Right cardiac atrium (tissue), 5 donors: ENCODE measurements at regions not wholly inside any gene's neighbourhood (a gene's known extent, or its start where the extent isn't known, plus 50 kb on each side); places are given as distances from the start of the nearest gene placed in this dataset.

ENCODE experiments used
- ATAC-seq, 2 donors: fragments of 200-7000 bp; cut with Tn5 transposase; one replicate each; pipeline versions ENCODE4 v1.8.0 to v1.9.1; 2020; ENCODE audit warnings: moderate library complexity in 2 of 2, mild to moderate bottlenecking in 1 of 2
- DNase-seq, 3 donors: peaks; one replicate each; pipeline ENCODE4 v3.0.0-alpha.2; 2020
- H3K27ac ChIP-seq: one replicate; pipeline ENCODE4 v1.5.1; 2013; ENCODE audit warnings: mild to moderate bottlenecking, low read length, control low read depth, moderate library complexity
- H3K27me3 ChIP-seq: one replicate; pipeline ENCODE4 v1.6.1; 2013; ENCODE audit not compliant: control insufficient read depth, insufficient read depth
- H3K4me1 ChIP-seq: one replicate; pipeline ENCODE4 v1.6.1; 2013; ENCODE audit warnings: low read length; ENCODE audit not compliant: control insufficient read depth, insufficient read depth
- H3K4me3 ChIP-seq: one replicate; pipeline ENCODE4 v1.5.1; 2013; ENCODE audit warnings: low read length, control low read depth
- H3K9me3 ChIP-seq: one replicate; pipeline ENCODE4 v1.6.1; 2013; ENCODE audit warnings: low read length; ENCODE audit not compliant: control insufficient read depth
- WGBS: extraction: QIAGEN DNeasy Blood & Tissue Kit; methylation state at CpG from one replicate; pipeline ENCODE4 v1.1.7; 2013; 5-methylcytosine and 5-hydroxymethylcytosine counted together
- intact Hi-C, 4 donors: fragments of 100-400 bp; cut with DNase I; formaldehyde crosslinking; loops; one replicate each; pipeline versions ENCODE4 v1.11.0 to v1.14.0; 2022 to 2023
- donor health status: healthy with polysubstance abuse.
- donor health status: DM: no; HTN: yes; CAD: no.
- donor health status: DM: no; HTN: no; CAD: no.
- donor health status: DM: no; HTN: yes; CAD: no; lungs with severe emphysema.
- donor health status: DM: yes; HTN: yes; CAD: no.

GRCh38 chr1:217921126-217921904, 290.2 kb downstream of the SPATA17 start:
- WGBS = 66% methylated on average over 7 of the region's 7 CpGs
- DNase-seq = no peak

GRCh38 chr1:217924924-217925323, 293.8 kb downstream of the SPATA17 start:
- peak overlapping the region; percentile 36 for H3K4me3 ChIP-seq
- DNase-seq (peak in 2 of 3 donors; percentile 44 to 56), ATAC-seq (peak; percentile 36 to 56)
- no peaks in the 10 kb centered on the region for H3K9me3 ChIP-seq
- no peak overlapping the region for H3K27ac ChIP-seq
- no peaks in the 10 kb centered on the region for H3K27me3 ChIP-seq
- intact Hi-C loops = no loop called here
- H3K4me1 ChIP-seq = peaks cover 3% of the 10 kb centered on the region
- WGBS = 5% methylated on average over 36 of the region's 36 CpGs

More at GRCh38 chr1:217921126-217921904, 290.2 kb downstream of the SPATA17 start:
- peaks cover 3% of the 10 kb centered on the region for H3K4me1 ChIP-seq
- intact Hi-C loops = no loop called here
- no peak overlapping the region for H3K4me3 ChIP-seq
- no peak overlapping the region for H3K27ac ChIP-seq
- no peak for ATAC-seq
- H3K9me3 ChIP-seq = no peaks in the 10 kb centered on the region
- no peaks in the 10 kb centered on the region for H3K27me3 ChIP-seq

- DNase-seq (no peak), ATAC-seq (no peak)
- Histone ChIP-seq H3K27me3 (no peaks in the 10 kb centered on the region), H3K4me3 (no peak overlapping the region), H3K9me3 (no peaks in the 10 kb centered on the region), H3K4me1 (peaks cover 3% of the 10 kb centered on the region), H3K27ac (no peak overlapping the region)
- intact Hi-C loops = no loop called here
- 64% methylated on average over 10 of the region's 10 CpGs for WGBS
Observed at GRCh38 chr1:217929213-217929885, 298.2 kb downstream of the SPATA17 start.

GRCh38 chr1:217943361-217943760, 312.2 kb downstream of the SPATA17 start:
- no peaks in the 10 kb centered on the region for H3K9me3 ChIP-seq

GRCh38 chr1:217944550-217944949, 313.4 kb downstream of the SPATA17 start:
- intact Hi-C loops = no loop called here
- WGBS = 67% methylated on average over 6 of the region's 6 CpGs

More at GRCh38 chr1:217943361-217943760, 312.2 kb downstream of the SPATA17 start:
- no peak for DNase-seq
- no peak for ATAC-seq
- Histone ChIP-seq H3K27me3 (no peaks in the 10 kb centered on the region), H3K27ac (no peak overlapping the region), H3K4me3 (no peak overlapping the region), H3K4me1 (no peaks in the 10 kb centered on the region)
- WGBS = 81% methylated on average over 5 of the region's 5 CpGs
- intact Hi-C loops = no loop called here

GRCh38 chr1:217946511-217946910, 315.4 kb downstream of the SPATA17 start:
- Histone ChIP-seq H3K4me3 (no peak overlapping the region), H3K9me3 (no peaks in the 10 kb centered on the region), H3K27me3 (no peaks in the 10 kb centered on the region), H3K4me1 (no peaks in the 10 kb centered on the region), H3K27ac (no peak overlapping the region)
- WGBS = 84% methylated on average over 8 of the region's 8 CpGs
- ATAC-seq (no peak), DNase-seq (no peak)
- intact Hi-C loops = no loop called here

More at GRCh38 chr1:217944550-217944949, 313.4 kb downstream of the SPATA17 start:
- H3K27ac ChIP-seq = no peak overlapping the region
- ATAC-seq (no peak), DNase-seq (no peak)
- no peaks in the 10 kb centered on the region for H3K9me3 ChIP-seq
- no peak overlapping the region for H3K4me3 ChIP-seq
- H3K27me3 ChIP-seq = no peaks in the 10 kb centered on the region
- no peaks in the 10 kb centered on the region for H3K4me1 ChIP-seq

- Histone ChIP-seq H3K27ac (no peak overlapping the region), H3K4me3 (no peak overlapping the region), H3K27me3 (no peaks in the 10 kb centered on the region), H3K9me3 (no peaks in the 10 kb centered on the region), H3K4me1 (no peaks in the 10 kb centered on the region)
- no peak for DNase-seq
- WGBS = 46% methylated on average over 2 of the region's 2 CpGs
- no peak for ATAC-seq
- intact Hi-C loops = no loop called here
Observed at GRCh38 chr1:217948741-217949140, 317.6 kb downstream of the SPATA17 start.

GRCh38 chr1:217953330-217953729, 322.2 kb downstream of the SPATA17 start:
- ATAC-seq = no peak
- H3K27ac ChIP-seq = no peak overlapping the region
- no peak for DNase-seq
- H3K9me3 ChIP-seq = no peaks in the 10 kb centered on the region
- no peak overlapping the region for H3K4me3 ChIP-seq
- 48% methylated on average over 2 of the region's 2 CpGs for WGBS
- no peaks in the 10 kb centered on the region for H3K4me1 ChIP-seq
- H3K27me3 ChIP-seq = no peaks in the 10 kb centered on the region
- intact Hi-C loops = no loop called here

- no peaks in the 10 kb centered on the region for H3K4me1 ChIP-seq
- DNase-seq (no peak), ATAC-seq (no peak)
- H3K27ac ChIP-seq = no peak overlapping the region
- no peak overlapping the region for H3K4me3 ChIP-seq
- no peaks in the 10 kb centered on the region for H3K9me3 ChIP-seq
- no peaks in the 10 kb centered on the region for H3K27me3 ChIP-seq
- intact Hi-C loops = no loop called here
- WGBS = 72% methylated on average over 2 of the region's 2 CpGs
Observed at GRCh38 chr1:217953922-217954321, 322.8 kb downstream of the SPATA17 start.

- Histone ChIP-seq H3K27ac (no peak overlapping the region), H3K4me1 (no peaks in the 10 kb centered on the region), H3K4me3 (no peak overlapping the region), H3K27me3 (no peaks in the 10 kb centered on the region), H3K9me3 (no peaks in the 10 kb centered on the region)
- DNase-seq = no peak
- intact Hi-C loops = no loop called here
- no peak for ATAC-seq
Observed at GRCh38 chr1:217955723-217956122, 324.6 kb downstream of the SPATA17 start.

GRCh38 chr1:217965156-217965786, 319.8 kb upstream of the RRP15 start:
- Histone ChIP-seq H3K4me1 (no peaks in the 10 kb centered on the region), H3K4me3 (no peak overlapping the region), H3K9me3 (no peaks in the 10 kb centered on the region), H3K27me3 (no peaks in the 10 kb centered on the region), H3K27ac (no peak overlapping the region)
- ATAC-seq = peak in 1 of 2 donors; percentile 24
- 75% methylated on average over 8 of the region's 8 CpGs for WGBS
- intact Hi-C loops = no loop called here
- DNase-seq = no peak
